GM20431 (cell line): ENCODE measurements at regions not wholly inside any gene's neighbourhood (a gene's known extent, or its start where the extent isn't known, plus 50 kb on each side); places are given as distances from the start of the nearest gene placed in this dataset.

ENCODE experiments used
- in situ Hi-C: fragments of 300-500 bp; cut with MseI, MboI; formaldehyde crosslinking; loops from one replicate; pipeline ENCODE4 v1.15.0; 2020; ENCODE audit warnings: low sequenced_read_pairs; ENCODE audit not compliant: unreplicated experiment

DNA sequence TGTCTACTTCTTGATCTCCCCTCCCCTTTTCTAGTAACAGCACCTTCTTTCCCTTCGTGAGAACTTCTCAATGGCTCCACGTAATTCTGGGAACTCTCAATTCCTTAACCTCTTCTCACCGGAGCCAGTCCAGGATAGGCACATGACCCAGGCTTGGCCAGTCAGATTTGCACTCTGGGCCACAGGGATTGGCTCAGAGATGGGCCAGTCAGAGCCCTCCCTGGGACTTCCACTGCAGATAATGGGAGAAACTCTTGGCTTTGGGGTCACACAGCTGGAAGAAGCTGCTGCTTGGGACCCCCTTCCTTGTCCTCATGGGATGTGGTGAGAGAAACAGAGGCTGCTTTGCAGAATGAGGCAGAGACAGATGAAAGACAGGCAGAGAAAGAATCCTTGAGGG lies 302.3 kb downstream of the PTPRU start:
- in situ Hi-C loops: no loop called here

DNA sequence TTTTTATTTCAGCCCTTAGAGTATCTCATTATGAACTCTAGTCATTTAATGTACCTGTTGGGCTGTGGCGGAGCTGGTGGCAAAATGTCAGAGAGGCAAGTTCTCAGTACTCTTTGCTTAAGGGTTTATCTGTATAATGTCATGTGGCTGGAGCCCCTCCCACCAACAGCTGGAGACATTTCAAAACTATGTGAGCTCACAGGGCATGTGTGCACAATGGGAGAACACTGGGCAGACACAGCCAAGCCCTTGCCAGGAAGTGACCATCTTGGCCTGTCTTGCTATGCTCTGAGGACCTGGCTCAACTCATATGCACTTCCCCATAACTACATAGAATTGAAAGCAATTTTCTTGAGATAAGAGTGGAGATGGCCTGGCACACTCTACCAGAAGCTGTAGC lies 296.4 kb downstream of the PTPRU start:
- in situ Hi-C loops: no loop called here

GRCh38 chr1:29532285-29532684 lies 296.0 kb downstream of the PTPRU start:
- in situ Hi-C loops: no loop called here

GRCh38 chr1:29531596-29531995 lies 295.3 kb downstream of the PTPRU start:
- in situ Hi-C loops: no loop called here

DNA sequence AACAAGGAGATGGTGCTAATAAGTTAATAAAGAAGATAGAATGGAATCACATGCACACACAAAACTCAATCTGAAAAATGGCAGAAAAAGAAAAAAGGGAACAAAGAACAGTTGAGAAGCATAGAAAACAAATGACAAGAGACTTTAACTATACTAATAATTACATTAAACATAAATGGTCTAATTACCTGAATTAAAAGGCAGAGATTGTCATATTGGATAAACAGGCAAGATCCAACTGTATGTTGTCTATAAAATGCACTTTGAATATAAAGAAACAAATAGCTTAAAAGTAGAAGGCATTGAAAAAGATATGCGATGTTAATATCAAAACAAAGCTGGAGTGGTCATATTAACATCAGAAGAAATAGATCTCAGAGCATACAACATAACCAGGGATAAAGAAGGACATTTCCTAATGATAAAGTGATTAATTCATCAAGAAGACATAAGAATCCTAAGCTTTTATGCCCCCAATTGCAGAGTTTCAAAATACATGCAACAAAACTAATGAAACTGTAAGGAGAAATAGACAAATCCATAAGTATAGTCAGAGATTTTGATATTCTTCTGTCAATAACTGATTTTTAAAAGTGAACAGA lies 293.5 kb downstream of the PTPRU start:
- in situ Hi-C loops: no loop called here

- in situ Hi-C loops: no loop called here
Measured at GRCh38 chr1:29527314-29528004, 291.1 kb downstream of the PTPRU start.

- in situ Hi-C loops: no loop called here
Measured at GRCh38 chr1:29525941-29526340, 289.6 kb downstream of the PTPRU start.

GRCh38 chr1:29524285-29525065 lies 288.2 kb downstream of the PTPRU start:
- in situ Hi-C loops: no loop called here

- in situ Hi-C loops: no loop called here
Measured at GRCh38 chr1:29523576-29523975, 287.3 kb downstream of the PTPRU start.

DNA sequence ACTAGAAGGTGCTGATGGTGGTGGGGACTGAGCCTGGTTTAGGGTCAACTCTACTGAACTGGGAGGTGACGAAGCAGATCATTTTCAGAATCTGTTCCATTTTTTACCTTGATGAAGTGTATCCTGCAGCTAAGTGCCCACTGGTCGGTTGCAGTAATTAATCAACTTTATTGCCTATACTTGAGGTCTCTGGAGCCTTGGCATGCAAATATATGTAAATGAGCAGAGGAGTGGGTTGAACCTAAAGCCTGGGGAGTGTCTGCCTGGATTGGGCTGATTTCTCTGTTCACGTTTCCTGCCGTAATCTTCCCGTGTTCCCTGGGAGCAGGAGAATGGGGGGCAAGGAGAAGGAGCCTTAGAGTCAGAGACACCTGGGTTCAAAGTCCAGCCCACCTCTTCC lies 286.8 kb downstream of the PTPRU start:
- in situ Hi-C loops: no loop called here

DNA sequence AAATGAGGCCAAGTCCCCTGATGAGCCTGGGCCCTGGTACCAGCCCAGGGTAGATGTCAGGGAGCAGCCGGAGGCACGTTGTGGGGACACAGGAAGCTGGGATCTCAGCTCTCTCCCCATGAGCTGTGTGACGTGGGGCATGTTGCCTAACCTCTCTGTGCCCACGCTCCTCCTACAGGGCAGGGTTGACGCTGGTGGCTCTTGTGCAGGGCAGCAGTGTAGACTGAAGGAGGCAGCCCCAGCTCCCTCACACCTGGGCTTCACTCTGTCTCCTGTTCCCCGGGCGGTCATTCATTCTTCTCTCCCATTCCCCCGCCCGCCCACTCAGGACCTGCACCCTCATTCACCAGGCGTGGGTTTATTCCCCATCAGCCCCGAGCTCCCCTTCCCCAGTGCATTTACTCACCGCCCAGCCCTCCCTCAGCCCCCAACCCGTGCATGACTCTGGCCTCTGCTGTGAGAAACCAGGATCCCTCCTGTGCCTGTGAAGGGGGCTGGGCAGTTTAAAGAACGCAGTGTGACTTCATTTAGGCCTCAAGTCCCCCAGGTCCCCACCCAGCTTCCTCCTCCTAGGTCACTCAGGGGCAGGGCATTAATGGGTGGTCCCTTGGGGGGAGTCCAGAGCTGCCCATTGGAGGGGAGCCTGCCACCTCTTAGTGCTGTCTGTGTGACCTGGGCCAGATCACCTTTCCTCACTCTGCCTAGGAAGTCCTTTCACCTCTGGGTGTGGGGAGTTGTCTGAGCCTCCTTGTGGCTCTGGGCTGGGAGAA lies 285.7 kb downstream of the PTPRU start:
- in situ Hi-C loops: no loop called here

DNA sequence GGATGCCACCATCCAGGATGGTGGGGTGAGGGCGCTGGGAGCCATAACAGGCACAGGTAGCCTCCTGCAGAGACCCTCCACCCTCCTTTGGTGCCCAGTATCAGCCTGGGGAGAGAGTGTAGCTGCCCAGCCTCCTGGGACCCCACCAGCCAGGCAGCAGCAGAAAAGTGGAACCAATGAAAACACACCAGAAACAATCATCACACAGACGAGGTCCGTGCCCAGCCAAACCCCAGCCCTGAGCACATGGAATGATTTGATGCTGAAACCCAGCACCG lies 285.1 kb downstream of the PTPRU start:
- in situ Hi-C loops: no loop called here

GRCh38 chr1:29520571-29521437 lies 284.5 kb downstream of the PTPRU start:
- in situ Hi-C loops: no loop called here

DNA sequence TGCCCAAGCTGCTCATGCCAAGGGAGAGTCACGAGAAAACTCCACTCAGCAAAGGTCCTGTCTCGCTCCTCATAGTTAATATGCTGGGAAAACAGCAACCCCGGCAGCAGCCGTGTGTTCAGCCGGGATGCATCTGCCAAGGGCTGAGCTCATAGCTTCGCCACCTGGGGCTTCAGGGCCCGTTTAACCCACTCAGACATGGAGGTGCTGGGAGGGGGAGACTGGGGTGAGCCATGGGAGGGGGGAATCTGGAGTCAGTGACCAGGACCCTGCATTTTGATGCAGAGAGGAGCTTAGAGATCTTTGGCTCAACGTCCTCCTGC lies 283.4 kb downstream of the PTPRU start:
- in situ Hi-C loops: no loop called here

GRCh38 chr1:29519108-29519787 lies 282.9 kb downstream of the PTPRU start:
- in situ Hi-C loops: no loop called here

GRCh38 chr1:29518183-29518835 lies 282.0 kb downstream of the PTPRU start:
- in situ Hi-C loops: no loop called here

DNA sequence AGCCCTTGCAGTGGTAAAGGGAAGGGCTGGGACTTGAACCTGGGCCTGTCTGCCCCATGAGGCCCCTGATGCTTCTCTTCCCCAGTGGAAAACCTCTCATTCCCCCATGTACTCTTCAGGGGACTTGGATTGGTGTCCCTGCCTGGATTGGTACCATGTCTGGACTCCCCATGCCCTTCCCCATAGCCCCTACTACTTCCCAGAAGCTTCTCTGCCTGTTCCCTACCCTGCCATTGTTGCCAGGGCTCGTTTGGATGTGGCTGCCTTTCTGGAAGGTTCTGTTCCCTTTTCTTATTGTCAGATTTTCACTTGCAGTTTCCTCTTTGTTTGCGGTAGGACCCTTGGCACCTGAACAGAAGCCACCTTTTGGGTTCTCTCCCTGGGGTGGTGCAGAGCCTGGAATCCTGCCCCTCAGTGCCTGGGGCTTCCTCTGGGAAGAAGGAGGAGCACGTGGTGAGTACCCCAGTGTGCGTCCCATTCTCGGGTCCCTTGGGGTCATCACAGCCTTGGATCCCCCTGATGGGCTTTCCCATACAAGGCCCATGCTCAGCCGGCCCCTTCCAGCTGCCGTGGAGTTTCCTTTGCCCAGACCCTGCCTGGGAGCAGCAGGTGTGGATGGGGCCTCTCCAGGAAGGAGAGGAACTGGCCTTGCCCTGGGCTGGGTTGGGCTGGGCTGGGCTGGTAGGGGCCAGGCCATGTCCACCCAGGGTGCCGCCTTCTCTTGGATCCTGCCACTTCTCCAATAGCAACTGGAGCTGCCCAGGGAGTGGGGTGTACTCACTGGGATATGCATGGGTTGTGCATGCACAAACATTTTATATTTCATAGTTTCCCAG lies 281.1 kb downstream of the PTPRU start:
- in situ Hi-C loops: no loop called here
